Endothelial cell of umbilical vein (primary cell): ENCODE measurements at regions not wholly inside any gene's neighbourhood (a gene's known extent, or its start where the extent isn't known, plus 50 kb on each side); places are given as distances from the start of the nearest gene placed in this dataset.

Source experiments
- POLR2A ChIP-seq: IDR thresholded peaks from 2 replicates; pipeline ENCODE4 v1.6.1; 2012; ENCODE audit warnings: low read depth, mild to moderate bottlenecking, control low read depth, low read length
- POLR2AphosphoS5 ChIP-seq: IDR thresholded peaks from 2 replicates; pipeline ENCODE4 v1.6.1; 2012; ENCODE audit warnings: low read depth, mild to moderate bottlenecking, control low read depth, low read length, moderate library complexity; ENCODE audit not compliant: insufficient read depth
- TF ChIP-seq, protein P1 (sequence below), 2 donors: IDR thresholded peaks; 1 replicate in 1 of 2; 2 replicates in 1 of 2; pipeline ENCODE4 v1.5.1; 2011; ENCODE audit warnings: low read length in 2 of 2, mild to moderate bottlenecking in 2 of 2, moderate library complexity in 2 of 2, control low read depth in 1 of 2, inconsistent platforms in 1 of 2, low read depth in 1 of 2; ENCODE audit not compliant: insufficient read depth in 1 of 2; ENCODE audit errors: extremely low read depth in 1 of 2

GRCh38 chr20:6439737-6440442 is 317.1 kb upstream of the FERMT1 start:
- TF ChIP-seq, protein P1, sequence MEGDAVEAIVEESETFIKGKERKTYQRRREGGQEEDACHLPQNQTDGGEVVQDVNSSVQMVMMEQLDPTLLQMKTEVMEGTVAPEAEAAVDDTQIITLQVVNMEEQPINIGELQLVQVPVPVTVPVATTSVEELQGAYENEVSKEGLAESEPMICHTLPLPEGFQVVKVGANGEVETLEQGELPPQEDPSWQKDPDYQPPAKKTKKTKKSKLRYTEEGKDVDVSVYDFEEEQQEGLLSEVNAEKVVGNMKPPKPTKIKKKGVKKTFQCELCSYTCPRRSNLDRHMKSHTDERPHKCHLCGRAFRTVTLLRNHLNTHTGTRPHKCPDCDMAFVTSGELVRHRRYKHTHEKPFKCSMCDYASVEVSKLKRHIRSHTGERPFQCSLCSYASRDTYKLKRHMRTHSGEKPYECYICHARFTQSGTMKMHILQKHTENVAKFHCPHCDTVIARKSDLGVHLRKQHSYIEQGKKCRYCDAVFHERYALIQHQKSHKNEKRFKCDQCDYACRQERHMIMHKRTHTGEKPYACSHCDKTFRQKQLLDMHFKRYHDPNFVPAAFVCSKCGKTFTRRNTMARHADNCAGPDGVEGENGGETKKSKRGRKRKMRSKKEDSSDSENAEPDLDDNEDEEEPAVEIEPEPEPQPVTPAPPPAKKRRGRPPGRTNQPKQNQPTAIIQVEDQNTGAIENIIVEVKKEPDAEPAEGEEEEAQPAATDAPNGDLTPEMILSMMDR (IDR thresholded peaks at IDR 0.05; ENCODE audit: extremely low read depth in 1 of 2, insufficient read depth in 1 of 2, low read depth in 1 of 2, low read length in 2 of 2), result no peak
- no peak for TF ChIP-seq POLR2AphosphoS5
- no peak for TF ChIP-seq POLR2A
